Suprapubic skin (tissue), 4 donors: ENCODE measurements at regions not wholly inside any gene's neighbourhood (a gene's known extent, or its start where the extent isn't known, plus 50 kb on each side); places are given as distances from the start of the nearest gene placed in this dataset.

ENCODE experiments used
- DNase-seq, 2 donors: peaks; one replicate each; pipeline ENCODE4 v3.0.0-alpha.2; 2019; ENCODE audit warnings: low spot score in 2 of 2
- H3K27ac ChIP-seq: fragments of 200-600 bp; sonication (generic); one replicate; pipeline ENCODE4 v1.5.1; 2019
- H3K27me3 ChIP-seq: fragments of 200-600 bp; sonication (generic); one replicate; pipeline ENCODE4 v1.5.1; 2019
- H3K36me3 ChIP-seq: fragments of 200-600 bp; sonication (generic); one replicate; pipeline ENCODE4 v1.5.1; 2019
- H3K4me1 ChIP-seq: fragments of 200-600 bp; sonication (generic); one replicate; pipeline ENCODE4 v1.5.1; 2019
- H3K4me3 ChIP-seq: fragments of 200-600 bp; sonication (generic); one replicate; pipeline ENCODE4 v1.5.1; 2019; ENCODE audit warnings: mild to moderate bottlenecking
- H3K9me3 ChIP-seq: fragments of 200-600 bp; sonication (generic); one replicate; pipeline ENCODE4 v1.5.1; 2019
- EP300 ChIP-seq: sonication (generic); formaldehyde crosslinking; IDR thresholded peaks from one replicate; pipeline ENCODE4 v1.6.1; 2017; ENCODE audit warnings: antibody characterized with exemption
- POLR2A ChIP-seq, 2 donors: fragments of 450-650 bp; IDR thresholded peaks; one replicate each; pipeline ENCODE4 v1.6.1; 2017; ENCODE audit warnings: antibody characterized with exemption in 2 of 2, mild to moderate bottlenecking in 2 of 2, moderate library complexity in 2 of 2
- POLR2AphosphoS5 ChIP-seq, 3 donors: sonication (generic); formaldehyde crosslinking; IDR thresholded peaks; one replicate each; pipeline ENCODE4 v1.6.1; 2017; ENCODE audit warnings: antibody characterized with exemption in 3 of 3
- WGBS: methylation state at CpG from one replicate; pipeline ENCODE4 v1.1.5; 2018; 5-methylcytosine and 5-hydroxymethylcytosine counted together
- TF ChIP-seq, protein P1 (sequence below), 2 donors: fragments of 200-600 bp in 1 of 2; fragments of 450-650 bp in 1 of 2; sonication (generic) in 1 of 2; IDR thresholded peaks; one replicate each; pipeline ENCODE4 v1.5.1; 2016 to 2019; ENCODE audit warnings: antibody characterized with exemption in 2 of 2, mild to moderate bottlenecking in 1 of 2, moderate library complexity in 1 of 2

DNA sequence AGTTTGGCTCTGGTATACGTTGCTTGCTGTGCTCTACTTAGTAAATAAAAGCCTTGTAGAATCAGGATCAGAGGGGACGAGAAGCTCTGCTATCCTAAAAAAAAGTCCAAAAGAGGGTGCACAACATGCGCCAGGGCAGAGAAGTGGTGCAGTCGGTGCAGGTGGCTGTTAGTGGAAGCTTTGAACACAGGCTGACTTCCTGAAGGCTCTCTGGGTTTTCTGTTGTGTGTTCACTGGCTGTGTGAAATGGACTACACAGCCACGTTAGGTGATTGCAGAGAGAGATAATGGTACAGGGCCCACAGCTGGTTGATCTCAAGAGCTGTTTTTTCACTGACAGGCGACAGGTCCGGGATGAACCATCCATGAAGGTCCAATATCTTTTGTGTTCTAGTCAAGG is 167.4 kb downstream of the TMEM167A start:
- 76% methylated on average over 6 of the region's 7 CpGs for WGBS
- Histone ChIP-seq H3K27me3 (no peaks in the 10 kb centered on the region), H3K4me1 (no peaks in the 10 kb centered on the region), H3K9me3 (no peaks in the 10 kb centered on the region), H3K27ac (no peak overlapping the region), H3K4me3 (no peak overlapping the region), H3K36me3 (no peaks in the 10 kb centered on the region)
- TF ChIP-seq, protein P1, sequence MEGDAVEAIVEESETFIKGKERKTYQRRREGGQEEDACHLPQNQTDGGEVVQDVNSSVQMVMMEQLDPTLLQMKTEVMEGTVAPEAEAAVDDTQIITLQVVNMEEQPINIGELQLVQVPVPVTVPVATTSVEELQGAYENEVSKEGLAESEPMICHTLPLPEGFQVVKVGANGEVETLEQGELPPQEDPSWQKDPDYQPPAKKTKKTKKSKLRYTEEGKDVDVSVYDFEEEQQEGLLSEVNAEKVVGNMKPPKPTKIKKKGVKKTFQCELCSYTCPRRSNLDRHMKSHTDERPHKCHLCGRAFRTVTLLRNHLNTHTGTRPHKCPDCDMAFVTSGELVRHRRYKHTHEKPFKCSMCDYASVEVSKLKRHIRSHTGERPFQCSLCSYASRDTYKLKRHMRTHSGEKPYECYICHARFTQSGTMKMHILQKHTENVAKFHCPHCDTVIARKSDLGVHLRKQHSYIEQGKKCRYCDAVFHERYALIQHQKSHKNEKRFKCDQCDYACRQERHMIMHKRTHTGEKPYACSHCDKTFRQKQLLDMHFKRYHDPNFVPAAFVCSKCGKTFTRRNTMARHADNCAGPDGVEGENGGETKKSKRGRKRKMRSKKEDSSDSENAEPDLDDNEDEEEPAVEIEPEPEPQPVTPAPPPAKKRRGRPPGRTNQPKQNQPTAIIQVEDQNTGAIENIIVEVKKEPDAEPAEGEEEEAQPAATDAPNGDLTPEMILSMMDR (IDR thresholded peaks at IDR 0.05) = no peak
- TF ChIP-seq EP300 (no peak), POLR2AphosphoS5 (IDR thresholded peaks at IDR 0.05) (no peak)
- no peak for DNase-seq

DNA sequence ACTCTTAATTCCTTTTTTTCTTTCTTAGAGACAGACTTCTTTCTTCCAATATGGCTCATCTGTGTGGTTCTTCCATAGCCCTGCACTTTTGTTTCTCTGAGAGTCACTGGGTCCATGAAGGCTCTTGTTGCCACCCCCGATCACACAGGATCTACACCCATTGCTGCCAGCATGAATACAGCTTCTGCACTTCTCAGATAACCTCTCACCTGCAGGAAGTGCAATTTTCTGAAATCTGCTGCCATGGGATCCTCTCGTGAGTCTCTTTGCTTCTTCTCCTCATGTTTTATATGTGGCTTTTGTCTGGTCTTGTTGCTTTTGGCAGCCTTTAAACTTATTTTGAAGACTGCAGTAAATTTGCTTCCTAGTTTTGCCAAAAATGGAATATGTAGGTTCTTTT is 171.2 kb downstream of the TMEM167A start:
- H3K27me3 ChIP-seq = no peaks in the 10 kb centered on the region
- no peak overlapping the region for H3K4me3 ChIP-seq
- H3K36me3 ChIP-seq = no peaks in the 10 kb centered on the region
- no peak for DNase-seq
- H3K9me3 ChIP-seq = peaks cover 12% of the 10 kb centered on the region
- TF ChIP-seq POLR2AphosphoS5 (IDR thresholded peaks at IDR 0.05) (no peak), POLR2A (IDR thresholded peaks at IDR 0.05) (no peak), EP300 (no peak)
- TF ChIP-seq, protein P1 (IDR thresholded peaks at IDR 0.05) = no peak
- no peak overlapping the region for H3K27ac ChIP-seq
- no peaks in the 10 kb centered on the region for H3K4me1 ChIP-seq
- WGBS = 40% methylated on average over 2 of the region's 2 CpGs

DNA sequence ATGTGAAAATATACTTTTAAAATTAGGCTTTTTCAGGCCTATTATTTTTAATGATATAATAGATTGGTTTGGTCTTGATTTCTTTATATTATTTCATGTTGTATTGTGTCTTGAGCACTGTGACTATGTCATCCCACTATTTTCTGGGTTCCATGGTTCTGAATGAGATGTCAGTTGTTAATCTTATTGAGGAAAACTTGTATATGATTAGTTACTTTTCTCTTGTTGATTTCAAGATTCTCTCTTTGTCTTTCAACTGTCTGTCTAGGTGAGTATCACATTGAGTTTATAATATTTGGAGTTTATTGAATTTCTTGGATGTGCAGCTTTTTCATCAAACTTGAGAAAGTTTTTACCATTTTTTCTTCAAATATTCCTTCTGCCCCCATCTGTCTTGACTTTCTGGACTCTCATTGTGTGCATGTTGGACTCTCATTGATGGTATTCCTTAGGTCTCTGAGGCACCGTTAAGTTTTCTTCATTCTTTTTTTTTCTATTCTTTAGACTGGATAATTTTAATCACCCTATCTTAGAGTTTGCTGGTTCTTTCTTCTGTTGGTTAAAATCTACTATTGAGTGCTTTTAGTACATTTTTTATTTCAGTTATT is 175.8 kb downstream of the TMEM167A start:
- no peaks in the 10 kb centered on the region for H3K36me3 ChIP-seq
- peaks cover 18% of the 10 kb centered on the region for H3K9me3 ChIP-seq
- no peak overlapping the region for H3K4me3 ChIP-seq
- TF ChIP-seq POLR2AphosphoS5 (IDR thresholded peaks at IDR 0.05) = no peak
- TF ChIP-seq EP300 = no peak
- TF ChIP-seq POLR2A (IDR thresholded peaks at IDR 0.05) = no peak
- TF ChIP-seq, protein P1 (IDR thresholded peaks at IDR 0.05) = no peak
- WGBS = 91% methylated on average over 1 of the region's 1 CpG
- DNase-seq = no peak
- H3K27me3 ChIP-seq = no peaks in the 10 kb centered on the region
- no peaks in the 10 kb centered on the region for H3K4me1 ChIP-seq
- no peak overlapping the region for H3K27ac ChIP-seq

DNA sequence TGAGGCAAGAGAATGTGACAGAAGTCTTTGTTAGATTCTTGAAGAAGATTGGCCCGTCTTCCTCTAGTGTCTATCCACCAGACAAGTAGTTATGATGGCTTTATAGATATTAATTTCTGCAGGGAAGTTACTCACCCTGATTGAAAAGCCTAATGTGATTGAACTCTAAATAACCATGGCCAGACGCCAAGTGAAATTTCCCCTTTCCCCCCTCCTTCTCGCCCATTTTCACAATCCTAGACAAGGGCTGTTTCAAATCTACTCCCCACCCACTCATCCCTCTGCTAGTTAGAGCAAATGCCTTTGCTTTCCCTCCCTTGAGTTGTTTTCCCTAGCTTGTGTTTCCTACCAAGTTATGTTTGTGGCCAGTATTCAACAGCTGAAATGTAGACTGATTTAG is 182.5 kb downstream of the TMEM167A start:
- Histone ChIP-seq H3K27me3 (no peaks in the 10 kb centered on the region), H3K36me3 (no peaks in the 10 kb centered on the region), H3K4me3 (no peak overlapping the region), H3K27ac (no peak overlapping the region), H3K4me1 (peaks cover 4% of the 10 kb centered on the region), H3K9me3 (peaks cover 3% of the 10 kb centered on the region)
- no peak for DNase-seq
- WGBS = 9% methylated on average over 3 of the region's 3 CpGs
- TF ChIP-seq POLR2A (IDR thresholded peaks at IDR 0.05) (no peak), EP300 (no peak), POLR2AphosphoS5 (IDR thresholded peaks at IDR 0.05) (no peak)

DNA sequence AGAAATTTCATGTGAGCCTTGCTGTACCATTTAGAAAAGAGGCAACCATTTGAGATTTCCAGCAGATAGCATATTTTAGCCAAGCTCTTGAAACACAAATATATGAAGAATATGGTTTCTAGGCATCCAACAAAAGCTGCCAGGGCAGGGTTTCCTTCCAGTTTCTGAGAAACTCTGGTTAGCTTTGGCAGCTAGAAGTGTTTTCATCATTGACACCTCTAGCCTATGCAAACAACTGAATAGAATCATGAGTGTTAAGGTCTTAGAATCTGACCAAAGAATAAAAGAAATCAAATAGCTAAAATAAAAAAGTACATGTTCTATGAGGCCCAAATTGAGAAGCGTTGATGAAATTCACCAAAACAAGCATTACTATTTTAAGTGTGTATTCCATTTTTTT is 188.1 kb downstream of the TMEM167A start:
- no peak overlapping the region for H3K4me3 ChIP-seq
- TF ChIP-seq EP300 = no peak
- TF ChIP-seq POLR2A (IDR thresholded peaks at IDR 0.05) = no peak
- TF ChIP-seq POLR2AphosphoS5 (IDR thresholded peaks at IDR 0.05) = no peak
- TF ChIP-seq, protein P1 (IDR thresholded peaks at IDR 0.05) = no peak
- H3K36me3 ChIP-seq = no peaks in the 10 kb centered on the region
- H3K27ac ChIP-seq = no peak overlapping the region
- 96% methylated on average over 1 of the region's 1 CpG for WGBS
- DNase-seq = no peak
- no peaks in the 10 kb centered on the region for H3K9me3 ChIP-seq
- no peaks in the 10 kb centered on the region for H3K27me3 ChIP-seq
- no peaks in the 10 kb centered on the region for H3K4me1 ChIP-seq

DNA sequence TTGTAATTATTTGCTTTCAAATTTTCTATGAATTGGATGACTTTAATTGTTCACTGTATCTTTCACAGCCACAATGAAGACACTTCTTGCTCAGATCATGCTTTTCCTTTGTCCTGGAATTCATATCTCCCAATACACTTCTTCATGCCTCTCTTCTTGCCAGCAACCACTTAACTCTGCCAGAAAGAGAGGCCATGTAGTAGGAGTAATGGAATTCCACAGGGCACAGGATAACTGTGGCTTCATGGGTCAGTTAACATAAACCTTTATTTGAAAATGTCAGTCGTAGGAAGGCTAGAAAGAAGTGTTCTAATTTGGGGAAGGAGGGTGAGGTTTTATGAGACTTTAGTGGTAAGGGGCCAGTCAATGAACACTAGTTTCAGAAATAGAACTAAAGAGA is 190.3 kb downstream of the TMEM167A start:
- no peak for DNase-seq
- WGBS = 57% methylated on average over 1 of the region's 1 CpG

More for the DNA sequence above, 190.3 kb downstream of the TMEM167A start:
- H3K4me1 ChIP-seq = no peaks in the 10 kb centered on the region
- no peak overlapping the region for H3K27ac ChIP-seq
- no peaks in the 10 kb centered on the region for H3K9me3 ChIP-seq
- no peaks in the 10 kb centered on the region for H3K36me3 ChIP-seq
- no peak overlapping the region for H3K4me3 ChIP-seq
- no peaks in the 10 kb centered on the region for H3K27me3 ChIP-seq
- TF ChIP-seq POLR2A (IDR thresholded peaks at IDR 0.05) (no peak), POLR2AphosphoS5 (IDR thresholded peaks at IDR 0.05) (no peak), EP300 (no peak)
- TF ChIP-seq, protein P1 (IDR thresholded peaks at IDR 0.05) = no peak
